Gastrocnemius medialis (tissue), 4 donors: ENCODE measurements at regions not wholly inside any gene's neighbourhood (a gene's known extent, or its start where the extent isn't known, plus 50 kb on each side); places are given as distances from the start of the nearest gene placed in this dataset.

Experiments used
- ATAC-seq, 2 donors: fragments of 150-250 bp; one replicate each; pipeline ENCODE4 v1.9.1; 2016
- DNase-seq, 2 donors: peaks; one replicate each; pipeline ENCODE4 v3.0.0-alpha.2; 2019
- H3K27ac ChIP-seq, 4 donors: fragments of 200-600 bp; sonication (generic); 1 replicate in 1 of 4; 2 replicates in 3 of 4; pipeline ENCODE4 v1.5.1; 2016 to 2018; ENCODE audit warnings: mild to moderate bottlenecking in 2 of 4, moderate library complexity in 1 of 4
- H3K27me3 ChIP-seq, 3 donors: fragments of 200-600 bp; sonication (generic) in 2 of 3; 1 replicate in 1 of 3; 2 replicates in 2 of 3; pipeline versions ENCODE4 v1.5.1 to v1.6.0; 2016 to 2019; ENCODE audit warnings: mild to moderate bottlenecking in 1 of 3, moderate library complexity in 1 of 3
- H3K36me3 ChIP-seq, 2 donors: fragments of 200-600 bp; sonication (generic) in 1 of 2; one replicate each; pipeline ENCODE4 v1.5.1; 2017 to 2018
- H3K4me1 ChIP-seq, 2 donors: fragments of 200-600 bp; sonication (generic) in 1 of 2; one replicate each; pipeline ENCODE4 v1.5.1; 2016 to 2017; ENCODE audit warnings: mild to moderate bottlenecking in 2 of 2
- H3K4me3 ChIP-seq, 4 donors: fragments of 200-600 bp; sonication (generic) in 3 of 4; 1 replicate in 1 of 4; 2 replicates in 3 of 4; pipeline ENCODE4 v1.5.1; 2016 to 2019; ENCODE audit warnings: mild to moderate bottlenecking in 2 of 4
- H3K9me3 ChIP-seq, 3 donors: fragments of 200-600 bp; sonication (generic) in 2 of 3; 1 replicate in 1 of 3; 2 replicates in 2 of 3; pipeline ENCODE4 v1.5.1; 2016 to 2019
- POLR2A ChIP-seq, 2 donors: fragments of 450-650 bp; IDR thresholded peaks; one replicate each; pipeline ENCODE4 v1.6.1; 2017; ENCODE audit warnings: antibody characterized with exemption in 2 of 2, mild to moderate bottlenecking in 2 of 2, moderate library complexity in 2 of 2
- in situ Hi-C, 4 donors: fragments of 200-750 bp; cut with MboI; loops; one replicate each; pipeline versions ENCODE4 v1.15.0 to v1.8.0; 2017; ENCODE audit warnings: low sequenced_read_pairs in 4 of 4
- intact Hi-C: fragments of 100-400 bp; cut with DNase I; formaldehyde crosslinking; loops from one replicate; pipeline ENCODE4 v1.15.1; 2023; ENCODE audit warnings: low total_unique reads
- TF ChIP-seq, protein P1 (sequence below), 5 experiments: fragments of 450-650 bp in 3 of 5; fragments of 200-600 bp in 2 of 5; sonication (generic) in 2 of 5; IDR thresholded peaks in 4 of 5; conservative IDR thresholded peaks in 1 of 5; 1 replicate in 4 of 5; 2 replicates in 1 of 5; pipeline ENCODE4 v1.5.1; 2016 to 2019; ENCODE audit warnings: antibody characterized with exemption in 5 of 5, mild to moderate bottlenecking in 3 of 5, moderate library complexity in 3 of 5

DNA sequence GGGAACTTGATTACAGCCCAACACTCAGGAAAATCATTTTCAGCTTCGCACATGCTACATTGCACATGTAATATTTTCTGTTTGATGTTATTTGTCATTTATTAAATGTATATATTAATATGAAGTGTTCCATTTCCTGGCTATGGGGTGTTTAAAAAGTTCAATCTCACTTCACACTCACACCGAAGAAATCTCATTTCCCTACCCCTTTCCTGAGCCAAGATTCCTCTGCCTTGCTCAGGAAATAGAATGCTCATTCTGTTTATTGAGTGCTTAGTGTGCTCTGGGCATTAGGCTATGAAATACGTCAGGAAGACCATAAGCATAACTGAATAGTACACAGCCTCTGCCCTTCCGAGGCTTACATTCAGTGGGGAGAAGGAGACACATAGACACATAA, 331.9 kb upstream of the TSHZ3 start:
- TF ChIP-seq, protein P1, sequence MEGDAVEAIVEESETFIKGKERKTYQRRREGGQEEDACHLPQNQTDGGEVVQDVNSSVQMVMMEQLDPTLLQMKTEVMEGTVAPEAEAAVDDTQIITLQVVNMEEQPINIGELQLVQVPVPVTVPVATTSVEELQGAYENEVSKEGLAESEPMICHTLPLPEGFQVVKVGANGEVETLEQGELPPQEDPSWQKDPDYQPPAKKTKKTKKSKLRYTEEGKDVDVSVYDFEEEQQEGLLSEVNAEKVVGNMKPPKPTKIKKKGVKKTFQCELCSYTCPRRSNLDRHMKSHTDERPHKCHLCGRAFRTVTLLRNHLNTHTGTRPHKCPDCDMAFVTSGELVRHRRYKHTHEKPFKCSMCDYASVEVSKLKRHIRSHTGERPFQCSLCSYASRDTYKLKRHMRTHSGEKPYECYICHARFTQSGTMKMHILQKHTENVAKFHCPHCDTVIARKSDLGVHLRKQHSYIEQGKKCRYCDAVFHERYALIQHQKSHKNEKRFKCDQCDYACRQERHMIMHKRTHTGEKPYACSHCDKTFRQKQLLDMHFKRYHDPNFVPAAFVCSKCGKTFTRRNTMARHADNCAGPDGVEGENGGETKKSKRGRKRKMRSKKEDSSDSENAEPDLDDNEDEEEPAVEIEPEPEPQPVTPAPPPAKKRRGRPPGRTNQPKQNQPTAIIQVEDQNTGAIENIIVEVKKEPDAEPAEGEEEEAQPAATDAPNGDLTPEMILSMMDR (IDR thresholded peaks at IDR 0.05 in 4 of 5, conservative IDR thresholded peaks at IDR 0.05 in 1 of 5) = no peak
- TF ChIP-seq POLR2A (IDR thresholded peaks at IDR 0.05) = no peak
- H3K9me3 ChIP-seq = no peaks in the 10 kb centered on the region
- no peaks in the 10 kb centered on the region for H3K4me1 ChIP-seq
- no peaks in the 10 kb centered on the region for H3K36me3 ChIP-seq
- DNase-seq (no peak), ATAC-seq (no peak)
- no peak overlapping the region for H3K4me3 ChIP-seq
- no peaks in the 10 kb centered on the region for H3K27me3 ChIP-seq
- H3K27ac ChIP-seq = no peak overlapping the region
- in situ Hi-C loops = no loop called here
- intact Hi-C loops = no loop called here

DNA sequence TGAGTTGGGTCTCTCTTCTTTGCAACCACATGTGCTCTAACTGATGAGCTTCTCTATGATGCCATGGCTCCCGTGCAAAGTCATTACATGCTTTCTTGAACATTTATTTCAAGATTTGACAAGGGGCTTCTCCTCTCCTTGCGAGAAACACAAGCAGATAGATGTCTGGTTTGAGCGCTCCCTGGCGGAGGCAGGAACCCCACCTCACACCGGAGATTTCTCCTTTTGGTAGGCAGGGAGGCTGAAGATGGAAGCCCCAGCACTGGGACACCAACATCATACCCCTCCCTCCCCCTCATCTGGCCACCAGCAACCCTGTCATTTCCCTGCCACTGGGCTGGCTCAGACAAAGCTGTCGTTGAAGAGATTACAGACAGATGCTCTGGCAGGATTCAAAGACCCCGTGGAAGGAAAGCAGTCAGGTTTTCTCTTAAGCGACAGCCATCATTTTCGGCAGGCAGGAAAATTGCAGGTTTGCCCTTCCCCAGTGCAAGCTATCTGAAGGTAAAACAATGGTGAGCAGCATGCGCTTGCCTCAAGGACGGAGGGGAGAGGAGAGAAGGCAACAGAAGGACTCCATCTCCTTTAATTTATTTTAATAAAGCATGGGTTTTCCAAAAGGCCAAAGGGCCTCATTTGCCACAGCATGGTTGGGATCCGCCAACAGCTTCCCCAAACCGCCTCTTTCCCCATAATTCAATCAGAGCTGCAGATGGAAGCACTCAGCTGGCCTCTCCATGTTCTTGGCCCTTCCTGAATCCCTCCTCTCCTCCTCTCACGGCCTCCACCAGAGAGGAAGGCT, 344.1 kb upstream of the TSHZ3 start:
- H3K4me1 ChIP-seq = no peaks in the 10 kb centered on the region
- TF ChIP-seq, protein P1 (IDR thresholded peaks at IDR 0.05 in 4 of 5, conservative IDR thresholded peaks at IDR 0.05 in 1 of 5) = no peak
- TF ChIP-seq POLR2A (IDR thresholded peaks at IDR 0.05) = no peak
- H3K27me3 ChIP-seq = no peaks in the 10 kb centered on the region
- no peaks in the 10 kb centered on the region for H3K9me3 ChIP-seq
- no peak for ATAC-seq
- intact Hi-C loops = no loop called here
- DNase-seq = no peak
- in situ Hi-C loops = no loop called here
- H3K36me3 ChIP-seq = no peaks in the 10 kb centered on the region
- H3K4me3 ChIP-seq = no peak overlapping the region
- no peak overlapping the region for H3K27ac ChIP-seq

DNA sequence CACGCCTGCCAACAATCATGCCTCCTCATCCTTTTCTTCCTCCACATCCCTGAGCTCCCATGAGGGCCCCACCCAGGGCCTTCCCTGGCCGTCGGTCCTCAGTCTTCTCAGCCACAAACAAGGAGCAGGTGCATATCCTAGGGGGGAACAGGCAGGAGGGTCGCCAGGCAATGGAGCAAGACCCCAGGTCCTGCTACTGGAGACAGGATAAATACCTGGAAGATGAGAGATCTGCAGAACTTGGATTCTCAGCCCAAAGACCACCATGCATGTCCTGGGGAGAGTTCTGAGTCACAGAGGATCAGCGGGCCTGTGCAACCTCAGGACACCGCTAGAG, 344.7 kb upstream of the TSHZ3 start:
- Histone ChIP-seq H3K36me3 (no peaks in the 10 kb centered on the region), H3K9me3 (no peaks in the 10 kb centered on the region), H3K27ac (no peak overlapping the region), H3K27me3 (no peaks in the 10 kb centered on the region), H3K4me1 (no peaks in the 10 kb centered on the region), H3K4me3 (no peak overlapping the region)
- ATAC-seq (no peak), DNase-seq (no peak)
- in situ Hi-C loops = no loop called here
- TF ChIP-seq, protein P1 (IDR thresholded peaks at IDR 0.05 in 4 of 5, conservative IDR thresholded peaks at IDR 0.05 in 1 of 5) = no peak
- no peak for TF ChIP-seq POLR2A (IDR thresholded peaks at IDR 0.05)
- intact Hi-C loops = no loop called here

DNA sequence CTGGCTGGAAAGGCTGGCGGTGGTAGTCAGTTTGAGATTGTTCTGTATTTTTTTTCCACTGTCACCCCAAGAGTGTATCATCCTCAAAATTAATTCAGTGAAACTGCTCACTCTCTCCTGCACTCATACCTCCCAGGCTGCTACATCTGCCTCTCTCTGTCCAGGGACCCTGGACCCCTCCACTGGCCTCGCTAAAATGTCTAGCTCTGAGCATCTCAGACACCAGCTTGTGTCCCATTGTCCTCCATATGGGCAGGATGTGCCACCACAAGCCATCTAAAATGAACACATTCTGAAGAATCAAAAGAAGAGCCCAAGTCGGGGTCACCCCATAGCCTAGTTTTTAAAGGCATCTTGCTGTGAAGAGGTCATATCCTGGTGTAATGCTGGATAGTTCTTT, 345.5 kb upstream of the TSHZ3 start:
- H3K4me1 ChIP-seq = no peaks in the 10 kb centered on the region
- H3K36me3 ChIP-seq = no peaks in the 10 kb centered on the region
- TF ChIP-seq, protein P1 (IDR thresholded peaks at IDR 0.05 in 4 of 5, conservative IDR thresholded peaks at IDR 0.05 in 1 of 5) = no peak
- no peak for TF ChIP-seq POLR2A (IDR thresholded peaks at IDR 0.05)
- no peak for ATAC-seq
- H3K27ac ChIP-seq = no peak overlapping the region
- H3K27me3 ChIP-seq = no peaks in the 10 kb centered on the region
- no peak overlapping the region for H3K4me3 ChIP-seq
- intact Hi-C loops = no loop called here
- no peaks in the 10 kb centered on the region for H3K9me3 ChIP-seq
- in situ Hi-C loops = no loop called here
- DNase-seq = no peak

DNA sequence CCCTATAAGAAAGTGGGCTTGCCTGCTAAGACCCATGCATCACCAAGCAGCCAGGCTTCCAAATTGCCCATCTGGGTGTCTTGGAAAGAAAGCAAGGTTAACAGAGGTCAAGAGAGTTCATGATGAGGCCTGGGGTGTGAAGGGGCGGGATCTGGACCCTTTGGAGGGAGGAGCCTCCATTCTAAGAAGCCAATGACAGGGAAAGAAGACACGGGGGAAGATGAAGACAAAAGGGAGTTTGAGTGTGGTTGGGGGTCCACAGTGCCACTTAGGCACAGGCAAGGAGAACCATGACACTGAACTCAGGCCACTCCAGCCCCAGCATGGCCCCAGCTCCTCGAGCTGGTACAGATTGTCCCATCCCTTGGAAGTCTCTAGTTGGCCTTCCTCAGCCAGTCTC, 350.2 kb upstream of the TSHZ3 start:
- TF ChIP-seq, protein P1 (IDR thresholded peaks at IDR 0.05 in 4 of 5, conservative IDR thresholded peaks at IDR 0.05 in 1 of 5) = no peak
- TF ChIP-seq POLR2A (IDR thresholded peaks at IDR 0.05) = no peak
- no peaks in the 10 kb centered on the region for H3K4me1 ChIP-seq
- in situ Hi-C loops = no loop called here
- no peak for ATAC-seq
- intact Hi-C loops = no loop called here
- H3K9me3 ChIP-seq = peaks cover 0 to 4% (median 0%) of the 10 kb centered on the region in 3 donors
- H3K36me3 ChIP-seq = no peaks in the 10 kb centered on the region
- H3K27me3 ChIP-seq = no peaks in the 10 kb centered on the region
- DNase-seq = no peak
- H3K4me3 ChIP-seq = no peak overlapping the region
- H3K27ac ChIP-seq = no peak overlapping the region
